Lower lobe of right lung (tissue), 2 donors: ENCODE measurements at regions not wholly inside any gene's neighbourhood (a gene's known extent, or its start where the extent isn't known, plus 50 kb on each side); places are given as distances from the start of the nearest gene placed in this dataset.

ENCODE experiments used
- ATAC-seq, 2 donors: fragments of 200-7000 bp; cut with Tn5 transposase; one replicate each; pipeline ENCODE4 v1.9.1; 2020 to 2022; ENCODE audit warnings: mild to moderate bottlenecking in 2 of 2, moderate library complexity in 2 of 2
- DNase-seq: peaks from one replicate; pipeline ENCODE4 v3.0.0-alpha.2; 2020
- H3K27ac ChIP-seq: fragments of 200-600 bp; one replicate; pipeline ENCODE4 v1.8.0; 2022
- H3K27me3 ChIP-seq: fragments of 200-600 bp; one replicate; pipeline ENCODE4 v1.8.0; 2022; ENCODE audit warnings: low read depth
- H3K36me3 ChIP-seq: fragments of 200-600 bp; one replicate; pipeline ENCODE4 v1.8.0; 2022; ENCODE audit warnings: mild to moderate bottlenecking
- H3K4me1 ChIP-seq: fragments of 200-600 bp; one replicate; pipeline ENCODE4 v1.8.0; 2022
- H3K4me3 ChIP-seq: fragments of 200-600 bp; one replicate; pipeline ENCODE4 v1.8.0; 2022; ENCODE audit warnings: mild to moderate bottlenecking
- H3K9me3 ChIP-seq: fragments of 200-600 bp; one replicate; pipeline ENCODE4 v1.8.0; 2022
- intact Hi-C: fragments of 100-400 bp; cut with DNase I; formaldehyde crosslinking; loops from one replicate; pipeline ENCODE4 v1.11.0; 2022
- TF ChIP-seq, protein P1 (sequence below): fragments of 200-600 bp; IDR thresholded peaks from one replicate; pipeline ENCODE4 v1.8.0; 2022; ENCODE audit warnings: antibody characterized with exemption, mild to moderate bottlenecking
- donor health status: DM: no; HTN: yes; CAD: no; lungs with severe emphysema.

DNA sequence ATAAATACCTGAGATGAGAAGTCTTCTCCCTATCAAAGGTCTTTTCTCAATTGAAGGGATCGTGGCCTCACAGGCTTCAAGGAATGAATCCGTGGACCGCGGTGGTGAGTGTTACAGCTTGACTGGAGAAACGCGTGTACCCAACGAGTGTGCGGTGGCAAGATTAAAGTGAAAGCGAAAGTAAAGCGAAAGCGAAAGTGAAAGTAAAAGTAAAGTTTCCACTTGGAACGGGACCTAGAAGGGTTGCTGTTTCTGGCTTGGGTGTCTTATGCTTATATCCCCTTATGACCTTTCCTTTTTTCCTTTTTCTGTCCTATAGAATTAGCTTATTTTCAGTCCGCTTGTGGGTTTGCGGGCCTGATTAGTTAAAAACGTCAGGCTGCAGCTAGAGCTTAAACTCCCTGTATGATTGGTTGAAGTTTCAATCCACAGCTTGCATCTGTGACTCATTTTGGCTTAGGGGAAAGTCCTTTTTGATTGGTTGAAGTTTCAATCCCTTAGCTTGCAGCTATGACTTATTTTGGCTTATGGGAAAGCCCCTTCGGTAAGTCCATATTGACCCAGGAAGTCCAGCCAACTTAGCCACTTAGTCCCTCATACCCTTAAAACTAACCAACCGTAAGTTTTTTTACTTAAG, 924.3 kb upstream of the CDH10 start:
- H3K4me3 ChIP-seq = no peak overlapping the region
- no peaks in the 10 kb centered on the region for H3K4me1 ChIP-seq
- intact Hi-C loops = no loop called here
- H3K27me3 ChIP-seq = no peaks in the 10 kb centered on the region
- ATAC-seq (no peak), DNase-seq (no peak)
- TF ChIP-seq, protein P1, sequence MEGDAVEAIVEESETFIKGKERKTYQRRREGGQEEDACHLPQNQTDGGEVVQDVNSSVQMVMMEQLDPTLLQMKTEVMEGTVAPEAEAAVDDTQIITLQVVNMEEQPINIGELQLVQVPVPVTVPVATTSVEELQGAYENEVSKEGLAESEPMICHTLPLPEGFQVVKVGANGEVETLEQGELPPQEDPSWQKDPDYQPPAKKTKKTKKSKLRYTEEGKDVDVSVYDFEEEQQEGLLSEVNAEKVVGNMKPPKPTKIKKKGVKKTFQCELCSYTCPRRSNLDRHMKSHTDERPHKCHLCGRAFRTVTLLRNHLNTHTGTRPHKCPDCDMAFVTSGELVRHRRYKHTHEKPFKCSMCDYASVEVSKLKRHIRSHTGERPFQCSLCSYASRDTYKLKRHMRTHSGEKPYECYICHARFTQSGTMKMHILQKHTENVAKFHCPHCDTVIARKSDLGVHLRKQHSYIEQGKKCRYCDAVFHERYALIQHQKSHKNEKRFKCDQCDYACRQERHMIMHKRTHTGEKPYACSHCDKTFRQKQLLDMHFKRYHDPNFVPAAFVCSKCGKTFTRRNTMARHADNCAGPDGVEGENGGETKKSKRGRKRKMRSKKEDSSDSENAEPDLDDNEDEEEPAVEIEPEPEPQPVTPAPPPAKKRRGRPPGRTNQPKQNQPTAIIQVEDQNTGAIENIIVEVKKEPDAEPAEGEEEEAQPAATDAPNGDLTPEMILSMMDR = no peak
- no peak overlapping the region for H3K27ac ChIP-seq
- H3K9me3 ChIP-seq = peaks cover 4% of the 10 kb centered on the region
- no peaks in the 10 kb centered on the region for H3K36me3 ChIP-seq

DNA sequence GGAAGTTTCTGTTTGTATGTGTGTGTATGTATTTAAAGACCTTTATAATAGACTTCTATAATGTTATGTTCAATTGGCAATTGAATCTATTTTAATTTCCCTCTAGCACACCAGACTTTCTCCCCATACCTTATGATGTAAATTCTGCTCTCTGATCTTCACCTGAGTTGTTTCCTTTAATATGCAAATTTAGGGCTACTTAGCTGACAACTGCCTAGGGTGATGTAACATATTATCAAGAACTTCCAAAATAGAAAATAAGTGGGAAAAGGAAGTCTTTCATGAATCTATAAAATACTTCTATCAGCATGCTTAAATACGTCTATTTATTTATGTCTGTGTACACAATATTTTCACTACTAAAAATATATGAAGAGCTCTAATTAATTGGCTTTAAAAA, 923.5 kb upstream of the CDH10 start:
- intact Hi-C loops = no loop called here
- DNase-seq = no peak
- TF ChIP-seq, protein P1 = no peak

DNA sequence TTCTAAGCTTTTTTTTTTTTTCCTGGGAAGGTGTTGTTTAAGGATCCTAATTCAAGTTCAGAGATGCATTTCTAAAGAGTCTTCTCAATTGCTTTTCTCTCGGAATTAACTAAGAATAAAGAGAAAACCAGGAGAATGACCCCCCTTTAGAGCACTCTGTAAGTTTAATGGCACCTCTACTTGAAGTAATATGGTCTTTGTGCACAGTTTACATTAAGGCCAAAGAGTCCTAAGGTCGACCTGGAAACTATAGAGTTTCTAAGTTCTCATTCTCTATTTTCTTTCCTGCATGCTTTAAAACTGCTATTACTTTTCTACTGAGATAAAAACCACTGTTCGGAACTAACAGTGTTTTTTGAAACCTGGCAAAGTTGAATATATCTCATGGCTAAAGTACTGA, 923.1 kb upstream of the CDH10 start:
- TF ChIP-seq, protein P1 = no peak
- no peaks in the 10 kb centered on the region for H3K36me3 ChIP-seq
- intact Hi-C loops = no loop called here
- no peaks in the 10 kb centered on the region for H3K27me3 ChIP-seq
- H3K4me1 ChIP-seq = no peaks in the 10 kb centered on the region
- ATAC-seq (no peak), DNase-seq (no peak)
- no peak overlapping the region for H3K4me3 ChIP-seq
- H3K27ac ChIP-seq = no peak overlapping the region
- peaks cover 4% of the 10 kb centered on the region for H3K9me3 ChIP-seq

More for the DNA sequence above, 923.5 kb upstream of the CDH10 start:
- Histone ChIP-seq H3K4me3 (no peak overlapping the region), H3K4me1 (no peaks in the 10 kb centered on the region), H3K27me3 (no peaks in the 10 kb centered on the region), H3K9me3 (peaks cover 4% of the 10 kb centered on the region), H3K36me3 (no peaks in the 10 kb centered on the region), H3K27ac (no peak overlapping the region)
- no peak for ATAC-seq

DNA sequence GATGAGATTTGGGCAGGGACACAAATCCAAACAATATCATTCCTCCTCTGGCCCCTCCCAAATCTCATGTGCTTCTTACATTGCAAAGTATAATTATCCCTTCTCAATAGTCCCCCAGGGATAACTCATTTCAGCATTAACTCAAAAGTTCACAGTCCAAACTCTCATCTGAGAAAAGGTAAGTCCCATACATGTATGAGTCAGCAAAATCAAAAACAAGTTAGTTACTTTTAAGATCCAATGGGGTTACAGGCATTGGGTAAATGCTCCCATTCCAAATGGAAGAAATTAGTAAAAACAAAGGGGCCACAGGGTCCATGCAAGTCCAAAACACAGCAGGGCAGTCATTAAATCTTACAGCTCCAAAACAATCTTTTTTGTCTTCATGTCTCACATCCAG, 917.9 kb upstream of the CDH10 start:
- intact Hi-C loops = no loop called here

DNA sequence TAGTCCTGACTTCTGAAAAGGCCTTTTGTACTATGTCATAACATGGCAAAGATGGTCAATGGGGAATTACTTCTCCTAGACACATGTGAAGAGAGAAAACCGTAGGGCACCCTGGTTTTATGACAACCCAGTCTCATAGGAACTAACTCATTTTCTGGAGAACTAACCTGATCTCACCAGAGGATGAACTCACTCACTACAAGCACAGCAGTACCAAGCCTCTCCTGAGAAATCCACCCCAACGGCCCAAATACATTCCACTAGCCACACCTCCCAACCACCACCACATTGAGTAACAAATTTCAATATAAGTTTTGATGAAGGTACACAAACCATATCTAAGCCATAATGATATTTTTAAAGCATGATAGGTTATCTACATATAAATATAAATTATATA, 909.3 kb upstream of the CDH10 start:
- Histone ChIP-seq H3K9me3 (no peaks in the 10 kb centered on the region), H3K27me3 (no peaks in the 10 kb centered on the region), H3K4me3 (no peak overlapping the region), H3K36me3 (no peaks in the 10 kb centered on the region), H3K27ac (no peak overlapping the region), H3K4me1 (no peaks in the 10 kb centered on the region)
- DNase-seq = no peak
- ATAC-seq = no peak
- TF ChIP-seq, protein P1 = no peak
- intact Hi-C loops = no loop called here

More for the DNA sequence above, 917.9 kb upstream of the CDH10 start:
- DNase-seq = no peak
- Histone ChIP-seq H3K4me3 (no peak overlapping the region), H3K27me3 (no peaks in the 10 kb centered on the region), H3K36me3 (no peaks in the 10 kb centered on the region), H3K9me3 (no peaks in the 10 kb centered on the region), H3K27ac (no peak overlapping the region), H3K4me1 (no peaks in the 10 kb centered on the region)
- TF ChIP-seq, protein P1 = no peak
- ATAC-seq = no peak
